GM12872 (cell line): ENCODE measurements at regions not wholly inside any gene's neighbourhood (a gene's known extent, or its start where the extent isn't known, plus 50 kb on each side); places are given as distances from the start of the nearest gene placed in this dataset.

Experiments
- TF ChIP-seq, protein P1 (sequence below): IDR thresholded peaks from 3 replicates; pipeline ENCODE4 v1.5.1; 2011; ENCODE audit warnings: low read depth, mild to moderate bottlenecking, low read length, moderate library complexity; ENCODE audit not compliant: insufficient read depth

GRCh38 chr2:88880441-88880953, 189.0 kb downstream of the RPIA start:
- TF ChIP-seq, protein P1, sequence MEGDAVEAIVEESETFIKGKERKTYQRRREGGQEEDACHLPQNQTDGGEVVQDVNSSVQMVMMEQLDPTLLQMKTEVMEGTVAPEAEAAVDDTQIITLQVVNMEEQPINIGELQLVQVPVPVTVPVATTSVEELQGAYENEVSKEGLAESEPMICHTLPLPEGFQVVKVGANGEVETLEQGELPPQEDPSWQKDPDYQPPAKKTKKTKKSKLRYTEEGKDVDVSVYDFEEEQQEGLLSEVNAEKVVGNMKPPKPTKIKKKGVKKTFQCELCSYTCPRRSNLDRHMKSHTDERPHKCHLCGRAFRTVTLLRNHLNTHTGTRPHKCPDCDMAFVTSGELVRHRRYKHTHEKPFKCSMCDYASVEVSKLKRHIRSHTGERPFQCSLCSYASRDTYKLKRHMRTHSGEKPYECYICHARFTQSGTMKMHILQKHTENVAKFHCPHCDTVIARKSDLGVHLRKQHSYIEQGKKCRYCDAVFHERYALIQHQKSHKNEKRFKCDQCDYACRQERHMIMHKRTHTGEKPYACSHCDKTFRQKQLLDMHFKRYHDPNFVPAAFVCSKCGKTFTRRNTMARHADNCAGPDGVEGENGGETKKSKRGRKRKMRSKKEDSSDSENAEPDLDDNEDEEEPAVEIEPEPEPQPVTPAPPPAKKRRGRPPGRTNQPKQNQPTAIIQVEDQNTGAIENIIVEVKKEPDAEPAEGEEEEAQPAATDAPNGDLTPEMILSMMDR, result no peak

DNA sequence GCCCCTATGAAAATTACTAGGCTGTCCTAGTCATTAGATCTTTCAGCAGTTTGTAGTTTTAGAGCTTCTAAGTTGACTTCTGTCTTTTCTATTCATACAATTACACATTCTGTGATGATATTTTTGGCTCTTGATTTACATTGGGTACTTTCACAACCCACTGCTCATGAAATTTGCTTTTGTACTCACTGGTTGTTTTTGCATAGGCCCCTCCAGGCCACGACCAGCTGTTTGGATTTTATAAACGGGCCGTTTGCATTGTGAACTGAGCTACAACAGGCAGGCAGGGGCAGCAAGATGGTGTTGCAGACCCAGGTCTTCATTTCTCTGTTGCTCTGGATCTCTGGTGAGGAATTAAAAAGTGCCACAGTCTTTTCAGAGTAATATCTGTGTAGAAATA, 193.8 kb downstream of the RPIA start:
- TF ChIP-seq, protein P1, result no peak

DNA sequence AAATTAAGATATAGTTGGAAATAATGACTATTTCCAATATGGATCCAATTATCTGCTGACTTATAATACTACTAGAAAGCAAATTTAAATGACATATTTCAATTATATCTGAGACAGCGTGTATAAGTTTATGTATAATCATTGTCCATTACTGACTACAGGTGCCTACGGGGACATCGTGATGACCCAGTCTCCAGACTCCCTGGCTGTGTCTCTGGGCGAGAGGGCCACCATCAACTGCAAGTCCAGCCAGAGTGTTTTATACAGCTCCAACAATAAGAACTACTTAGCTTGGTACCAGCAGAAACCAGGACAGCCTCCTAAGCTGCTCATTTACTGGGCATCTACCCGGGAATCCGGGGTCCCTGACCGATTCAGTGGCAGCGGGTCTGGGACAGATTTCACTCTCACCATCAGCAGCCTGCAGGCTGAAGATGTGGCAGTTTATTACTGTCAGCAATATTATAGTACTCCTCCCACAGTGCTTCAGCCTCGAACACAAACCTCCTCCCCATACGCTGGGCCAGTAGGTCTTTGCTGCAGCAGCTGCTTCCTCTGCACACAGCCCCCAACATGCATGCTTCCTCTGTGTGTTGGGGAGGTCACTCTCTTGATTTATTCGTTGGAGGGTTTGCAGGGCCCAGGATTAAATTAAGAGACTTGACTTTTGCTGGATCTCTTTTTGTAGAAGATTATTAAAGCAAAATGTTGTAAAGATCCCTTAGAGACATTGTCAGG, 194.4 kb downstream of the RPIA start:
- TF ChIP-seq, protein P1, result no peak

- TF ChIP-seq, protein P1, result no peak
Observed at GRCh38 chr2:88892207-88892606, 200.7 kb downstream of the RPIA start.

GRCh38 chr2:88892788-88893187, 201.3 kb downstream of the RPIA start:
- TF ChIP-seq, protein P1, result no peak

GRCh38 chr2:88896971-88897370, 205.5 kb downstream of the RPIA start:
- TF ChIP-seq, protein P1, result no peak

- TF ChIP-seq, protein P1, result no peak
Observed at GRCh38 chr2:88897715-88898114, 206.2 kb downstream of the RPIA start.
